C4-2B (cell line): ENCODE measurements at regions not wholly inside any gene's neighbourhood (a gene's known extent, or its start where the extent isn't known, plus 50 kb on each side); places are given as distances from the start of the nearest gene placed in this dataset.
"Not testable (repeated sequence)": the region's sequence is repeated elsewhere in the genome, so short reads cannot be mapped to it uniquely, and the experiment has no call there.

Experiments used
- CTCF ChIP-seq: fragments of 450-650 bp; conservative IDR thresholded peaks from 2 replicates; pipeline ENCODE4 v1.5.1; 2017; ENCODE audit warnings: mild to moderate bottlenecking
- ZFX ChIP-seq: fragments of 450-650 bp; IDR thresholded peaks from 2 replicates; pipeline ENCODE4 v1.6.1; 2017

- not testable (repeated sequence) for TF ChIP-seq CTCF, ZFX
Measured at GRCh38 chr2:91657193-91657592, 2965.7 kb downstream of the RPIA start.
